Neural progenitor cell (in vitro differentiated cells): ENCODE measurements at regions not wholly inside any gene's neighbourhood (a gene's known extent, or its start where the extent isn't known, plus 50 kb on each side); places are given as distances from the start of the nearest gene placed in this dataset.

Experiments used
- DNase-seq: peaks from one replicate; pipeline ENCODE4 v3.0.0-alpha.2; 2016; ENCODE audit warnings: low spot score
- H2AFZ ChIP-seq: fragments of 200-600 bp; sonication (generic); replicated peaks from 2 replicates; pipeline ENCODE4 v1.6.1; 2016; ENCODE audit warnings: antibody characterized with exemption
- H3F3A ChIP-seq: fragments of 200-600 bp; sonication (generic); 2 replicates; pipeline ENCODE4 v1.6.1; 2016; ENCODE audit warnings: antibody characterized with exemption, low read depth
- H3K27ac ChIP-seq: fragments of 200-600 bp; sonication (generic); 2 replicates; pipeline ENCODE4 v1.5.1; 2016; ENCODE audit warnings: mild to moderate bottlenecking
- H3K27me3 ChIP-seq: fragments of 200-600 bp; sonication (generic); 2 replicates; pipeline ENCODE4 v1.6.1; 2016; ENCODE audit warnings: mild to moderate bottlenecking, moderate library complexity
- H3K36me3 ChIP-seq: fragments of 200-600 bp; sonication (generic); 2 replicates; pipeline ENCODE4 v1.5.1; 2016
- H3K4me1 ChIP-seq: fragments of 200-600 bp; sonication (generic); 2 replicates; pipeline ENCODE4 v1.6.1; 2016; ENCODE audit warnings: mixed run types
- H3K4me2 ChIP-seq: fragments of 200-600 bp; sonication (generic); 2 replicates; pipeline ENCODE4 v1.6.1; 2016
- H3K4me3 ChIP-seq: fragments of 200-600 bp; sonication (generic); 2 replicates; pipeline ENCODE4 v1.5.1; 2016
- H3K79me2 ChIP-seq: fragments of 200-600 bp; sonication (generic); 2 replicates; pipeline ENCODE4 v1.6.1; 2016; ENCODE audit warnings: low read depth
- H3K9ac ChIP-seq: fragments of 200-600 bp; sonication (generic); 2 replicates; pipeline ENCODE4 v1.6.1; 2016
- H3K9me3 ChIP-seq: fragments of 200-600 bp; sonication (generic); 2 replicates; pipeline ENCODE4 v1.5.1; 2016; ENCODE audit warnings: low read depth
- H4K20me1 ChIP-seq: fragments of 200-600 bp; sonication (generic); 2 replicates; pipeline ENCODE4 v1.6.1; 2016; ENCODE audit warnings: low read depth
- H3K27ac Mint-ChIP-seq: 3 replicates; pipeline ENCODE4 v1.8.0; 2021; ENCODE audit warnings: mixed read lengths
- H3K27me3 Mint-ChIP-seq: 2 replicates; pipeline ENCODE4 v1.8.0; 2022; ENCODE audit warnings: low read depth, mild to moderate bottlenecking, inconsistent platforms, moderate library complexity, mixed read lengths; ENCODE audit not compliant: insufficient read depth
- H3K36me3 Mint-ChIP-seq: 3 replicates; pipeline ENCODE4 v1.8.0; 2021; ENCODE audit warnings: mixed read lengths
- H3K4me1 Mint-ChIP-seq: 3 replicates; pipeline ENCODE4 v1.8.0; 2021; ENCODE audit warnings: mixed read lengths
- H3K4me3 Mint-ChIP-seq: 3 replicates; pipeline ENCODE4 v1.8.0; 2021; ENCODE audit warnings: mild to moderate bottlenecking, moderate library complexity, mixed read lengths
- H3K9me3 Mint-ChIP-seq: 3 replicates; pipeline ENCODE4 v1.8.0; 2020; ENCODE audit warnings: mixed read lengths
- CTCF ChIP-seq: fragments of 200-600 bp; sonication (generic); IDR thresholded peaks from 2 replicates; pipeline ENCODE4 v1.5.1; 2017; ENCODE audit warnings: antibody characterized with exemption, mild to moderate bottlenecking
- EZH2 ChIP-seq: fragments of 200-600 bp; sonication (generic); IDR thresholded peaks from 2 replicates; pipeline ENCODE4 v1.6.1; 2017; ENCODE audit warnings: antibody characterized with exemption, mild to moderate bottlenecking, moderate library complexity
- EZH2phosphoT487 ChIP-seq: fragments of 200-600 bp; sonication (generic); IDR thresholded peaks from 2 replicates; pipeline ENCODE4 v1.6.1; 2017; ENCODE audit warnings: antibody characterized with exemption

GRCh38 chr16:6265968-6266367 lies 1066.7 kb upstream of the RBFOX1 start:
- H3K27ac ChIP-seq, result no peak overlapping the region
- H3K9ac ChIP-seq, result no peak overlapping the region
- H3K4me3 ChIP-seq, result no peak overlapping the region
- H3K79me2 ChIP-seq, result no peaks in the 10 kb centered on the region
- no peaks in the 10 kb centered on the region for H3K36me3 Mint-ChIP-seq
- H3K9me3 ChIP-seq, result no peaks in the 10 kb centered on the region
- H3K36me3 ChIP-seq, result no peaks in the 10 kb centered on the region
- no peaks in the 10 kb centered on the region for H3F3A ChIP-seq
- TF ChIP-seq EZH2phosphoT487, result no peak
- TF ChIP-seq EZH2, result no peak
- TF ChIP-seq CTCF, result no peak
- peaks cover 3% of the 10 kb centered on the region for H3K9me3 Mint-ChIP-seq
- H2AFZ ChIP-seq, result no peak overlapping the region
- H3K27me3 ChIP-seq, result no peaks in the 10 kb centered on the region
- H3K4me1 ChIP-seq, result peaks cover 9% of the 10 kb centered on the region
- no peak overlapping the region for H3K4me3 Mint-ChIP-seq
- H3K4me1 Mint-ChIP-seq, result peaks cover 7% of the 10 kb centered on the region
- no peak overlapping the region for H3K27ac Mint-ChIP-seq
- DNase-seq, result no peak
- H3K27me3 Mint-ChIP-seq, result peaks cover 2% of the 10 kb centered on the region
- no peaks in the 10 kb centered on the region for H4K20me1 ChIP-seq
- no peak overlapping the region for H3K4me2 ChIP-seq

- Histone ChIP-seq H3K9ac (no peak overlapping the region), H3K79me2 (no peaks in the 10 kb centered on the region), H4K20me1 (no peaks in the 10 kb centered on the region), H3K27ac (no peak overlapping the region), H3K27me3 (no peaks in the 10 kb centered on the region), H3K9me3 (no peaks in the 10 kb centered on the region), H3K4me3 (no peak overlapping the region), H2AFZ (no peak overlapping the region), H3K4me2 (no peak overlapping the region), H3K4me1 (no peaks in the 10 kb centered on the region), H3K36me3 (no peaks in the 10 kb centered on the region), H3F3A (no peaks in the 10 kb centered on the region)
- TF ChIP-seq EZH2 (no peak), CTCF (no peak), EZH2phosphoT487 (no peak)
- Mint-ChIP-seq H3K27ac (no peak overlapping the region), H3K9me3 (peaks cover 3% of the 10 kb centered on the region), H3K4me1 (no peaks in the 10 kb centered on the region), H3K4me3 (no peak overlapping the region), H3K36me3 (peaks cover 3% of the 10 kb centered on the region), H3K27me3 (peaks cover 2% of the 10 kb centered on the region)
- no peak for DNase-seq
These were observed 1074.6 kb upstream of the RBFOX1 start for GRCh38 chr16:6258056-6258455.

GRCh38 chr16:6252541-6252940 lies 1080.1 kb upstream of the RBFOX1 start:
- Histone ChIP-seq H3K36me3 (no peaks in the 10 kb centered on the region), H3K27ac (no peak overlapping the region), H3K4me2 (no peak overlapping the region), H3F3A (no peaks in the 10 kb centered on the region), H2AFZ (no peak overlapping the region), H3K27me3 (no peaks in the 10 kb centered on the region), H3K4me3 (no peak overlapping the region), H3K9me3 (no peaks in the 10 kb centered on the region), H3K79me2 (no peaks in the 10 kb centered on the region), H3K9ac (no peak overlapping the region), H3K4me1 (peaks cover 9% of the 10 kb centered on the region), H4K20me1 (no peaks in the 10 kb centered on the region)
- H3K27me3 Mint-ChIP-seq, result peaks cover 2% of the 10 kb centered on the region
- H3K27ac Mint-ChIP-seq, result no peak overlapping the region
- TF ChIP-seq CTCF (no peak), EZH2 (no peak), EZH2phosphoT487 (no peak)
- no peak for DNase-seq
- H3K4me3 Mint-ChIP-seq, result no peak overlapping the region
- peaks cover 41% of the 10 kb centered on the region for H3K4me1 Mint-ChIP-seq
- H3K9me3 Mint-ChIP-seq, result no peaks in the 10 kb centered on the region
- peaks cover 4% of the 10 kb centered on the region for H3K36me3 Mint-ChIP-seq

- Histone ChIP-seq H3K4me3 (no peak overlapping the region), H3K9me3 (no peaks in the 10 kb centered on the region), H3K27ac (no peak overlapping the region), H3K4me1 (peaks cover 9% of the 10 kb centered on the region), H3K79me2 (no peaks in the 10 kb centered on the region), H3K4me2 (no peak overlapping the region), H3K36me3 (no peaks in the 10 kb centered on the region), H3K27me3 (no peaks in the 10 kb centered on the region), H3F3A (no peaks in the 10 kb centered on the region), H4K20me1 (no peaks in the 10 kb centered on the region), H2AFZ (peak overlapping the region; percentile 54), H3K9ac (no peak overlapping the region)
- H3K4me3 Mint-ChIP-seq, result no peak overlapping the region
- no peak overlapping the region for H3K27ac Mint-ChIP-seq
- H3K27me3 Mint-ChIP-seq, result peaks cover 2% of the 10 kb centered on the region
- DNase-seq, result no peak
- TF ChIP-seq EZH2phosphoT487 (no peak), EZH2 (no peak), CTCF (no peak)
- no peaks in the 10 kb centered on the region for H3K9me3 Mint-ChIP-seq
- H3K36me3 Mint-ChIP-seq, result peaks cover 3% of the 10 kb centered on the region
- H3K4me1 Mint-ChIP-seq, result peaks cover 42% of the 10 kb centered on the region
These were observed 1082.1 kb upstream of the RBFOX1 start for GRCh38 chr16:6250511-6250910.
